Tibial nerve (tissue), 4 donors: ENCODE measurements at regions not wholly inside any gene's neighbourhood (a gene's known extent, or its start where the extent isn't known, plus 50 kb on each side); places are given as distances from the start of the nearest gene placed in this dataset.

ENCODE experiments used
- DNase-seq, 2 donors: peaks; one replicate each; pipeline ENCODE4 v3.0.0-alpha.2; 2019; ENCODE audit warnings: low spot score in 2 of 2
- H3K27ac ChIP-seq, 4 donors: fragments of 200-600 bp; sonication (generic) in 3 of 4; one replicate each; pipeline ENCODE4 v1.5.1; 2017 to 2019; ENCODE audit warnings: mild to moderate bottlenecking in 1 of 4
- H3K27me3 ChIP-seq, 2 donors: fragments of 200-600 bp; sonication (generic) in 1 of 2; one replicate each; pipeline versions ENCODE4 v1.5.1 to v1.6.0; 2017 to 2019
- H3K36me3 ChIP-seq, 3 donors: fragments of 200-600 bp; sonication (generic); one replicate each; pipeline ENCODE4 v1.5.1; 2018 to 2019
- H3K4me1 ChIP-seq, 4 donors: fragments of 200-600 bp; sonication (generic) in 3 of 4; one replicate each; pipeline ENCODE4 v1.5.1; 2017 to 2019
- H3K4me3 ChIP-seq, 4 donors: fragments of 200-600 bp; sonication (generic) in 3 of 4; one replicate each; pipeline ENCODE4 v1.5.1; 2017 to 2019; ENCODE audit warnings: mild to moderate bottlenecking in 1 of 4, moderate library complexity in 1 of 4
- H3K9me3 ChIP-seq, 4 donors: fragments of 200-600 bp; sonication (generic) in 3 of 4; one replicate each; pipeline ENCODE4 v1.5.1; 2017 to 2019
- CTCF ChIP-seq, 5 experiments: fragments of 200-600 bp in 3 of 5; fragments of 450-650 bp in 2 of 5; sonication (generic) in 3 of 5; IDR thresholded peaks; one replicate each; pipeline ENCODE4 v1.5.1; 2016 to 2019; ENCODE audit warnings: antibody characterized with exemption in 5 of 5, mild to moderate bottlenecking in 3 of 5, moderate library complexity in 2 of 5
- EP300 ChIP-seq, 2 donors: sonication (generic); formaldehyde crosslinking; IDR thresholded peaks; one replicate each; pipeline ENCODE4 v1.6.1; 2017; ENCODE audit warnings: antibody characterized with exemption in 2 of 2, mild to moderate bottlenecking in 1 of 2
- POLR2A ChIP-seq, 2 donors: fragments of 450-650 bp; IDR thresholded peaks; one replicate each; pipeline ENCODE4 v1.6.1; 2017; ENCODE audit warnings: antibody characterized with exemption in 2 of 2, mild to moderate bottlenecking in 2 of 2, moderate library complexity in 2 of 2
- WGBS, 2 donors: methylation state at CpG; one replicate each; pipeline ENCODE4 v1.1.5; 2018; 5-methylcytosine and 5-hydroxymethylcytosine counted together

DNA sequence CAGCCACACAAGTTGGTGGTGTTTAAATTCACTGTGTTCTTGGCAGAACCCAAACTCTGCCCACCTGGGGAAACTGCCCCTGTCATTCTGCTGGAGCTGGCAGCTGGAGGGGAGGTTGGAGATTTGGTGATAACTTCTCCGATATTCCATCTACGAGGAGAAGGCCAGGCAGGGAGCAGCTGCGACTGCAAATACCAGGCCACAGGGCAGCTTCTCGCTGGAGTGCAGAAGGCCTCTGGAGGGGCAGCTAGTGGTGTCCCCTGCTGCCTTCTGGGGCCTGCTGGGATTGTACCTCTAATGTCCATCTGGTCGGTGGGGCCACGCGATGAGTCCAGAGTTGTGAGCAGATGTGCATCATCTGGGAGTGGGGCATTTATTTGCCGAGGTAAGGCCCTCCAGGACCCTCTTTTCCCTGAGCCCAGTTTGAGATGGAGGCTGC, 98.9 kb downstream of the ACKR3 start:
- DNase-seq: no peak
- Histone ChIP-seq H3K4me1 (peaks cover 0 to 66% (median 21%) of the 10 kb centered on the region in 4 donors), H3K9me3 (peaks cover 0 to 7% (median 2%) of the 10 kb centered on the region in 4 donors), H3K27me3 (no peaks in the 10 kb centered on the region), H3K4me3 (no peak overlapping the region), H3K36me3 (no peaks in the 10 kb centered on the region), H3K27ac (peak overlapping the region in 3 of 4 donors; percentile 25 to 90 (median 89))
- TF ChIP-seq CTCF (IDR thresholded peaks at IDR 0.05): no peak
- no peak for TF ChIP-seq EP300 (IDR thresholded peaks at IDR 0.05)
- TF ChIP-seq POLR2A (IDR thresholded peaks at IDR 0.05): no peak
- WGBS, 2 donors: 83 to 86% methylated on average over 6 to 8 of the region's 8 CpGs

DNA sequence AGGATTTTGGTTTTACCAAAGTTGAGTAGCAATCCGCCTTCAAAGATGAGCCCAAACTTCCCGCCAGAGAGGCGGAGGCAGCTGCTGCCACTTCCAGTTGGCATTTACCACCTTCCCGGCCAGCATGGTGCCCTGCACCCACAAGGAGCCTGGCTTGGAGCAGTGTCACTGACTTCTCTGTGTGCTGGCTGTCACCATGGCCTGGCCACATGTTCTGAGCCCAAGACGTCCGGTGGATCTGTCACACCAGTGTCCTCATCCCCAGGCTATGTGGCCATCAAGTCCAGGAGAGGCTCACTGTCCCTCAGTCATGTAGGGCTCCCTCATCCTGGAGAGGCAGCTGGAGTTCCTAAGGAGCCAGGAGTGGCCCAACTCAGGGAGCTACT, 100.6 kb downstream of the ACKR3 start:
- Histone ChIP-seq H3K27me3 (no peaks in the 10 kb centered on the region), H3K4me3 (no peak overlapping the region), H3K9me3 (peaks cover 0 to 7% (median 2%) of the 10 kb centered on the region in 4 donors), H3K36me3 (no peaks in the 10 kb centered on the region), H3K27ac (peak overlapping the region; percentile 50 to 90 (median 83)), H3K4me1 (peaks cover 0 to 60% (median 15%) of the 10 kb centered on the region in 4 donors)
- TF ChIP-seq POLR2A (IDR thresholded peaks at IDR 0.05) (no peak), EP300 (IDR thresholded peaks at IDR 0.05) (peak in 1 of 2 donors; percentile 12), CTCF (IDR thresholded peaks at IDR 0.05) (no peak)
- 53 to 63% methylated on average over 4 to 6 of the region's 6 CpGs for WGBS, 2 donors
- DNase-seq: no peak

DNA sequence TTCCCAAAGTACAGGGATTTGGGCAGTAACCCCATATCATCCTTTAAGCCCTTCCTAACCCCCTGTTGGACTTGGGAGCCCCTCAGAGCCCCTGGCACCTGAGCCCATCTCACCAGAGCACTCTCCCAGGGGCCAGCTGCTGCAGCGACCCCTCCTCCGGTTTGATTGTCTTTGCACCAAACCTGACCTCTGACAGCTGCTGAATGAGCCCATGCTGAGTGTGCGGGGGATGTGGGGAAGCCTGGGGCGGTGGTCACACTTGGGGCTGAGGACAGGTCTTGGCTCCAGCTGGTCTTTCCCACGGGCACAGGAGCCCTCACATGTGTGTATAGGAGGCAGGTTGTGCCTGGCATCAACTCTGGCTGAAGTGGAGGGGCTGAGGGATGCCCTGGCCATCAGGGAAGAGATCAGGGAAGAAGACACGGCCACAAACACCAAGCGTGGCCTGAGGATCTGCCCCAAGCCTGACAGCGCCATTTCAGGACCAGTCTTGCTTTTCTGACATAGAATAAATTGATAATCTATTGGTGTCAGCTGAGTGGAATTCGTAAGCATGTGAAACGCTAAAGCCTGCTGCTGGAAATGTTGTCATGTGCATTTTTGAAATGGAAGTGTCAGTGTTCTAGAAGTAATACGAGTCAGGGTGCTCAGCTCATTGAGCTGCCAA, 102.4 kb downstream of the ACKR3 start:
- H3K27ac ChIP-seq: peak overlapping the region in 2 of 4 donors; percentile 22 to 90
- no peak for TF ChIP-seq EP300 (IDR thresholded peaks at IDR 0.05)
- TF ChIP-seq POLR2A (IDR thresholded peaks at IDR 0.05): no peak
- TF ChIP-seq CTCF (IDR thresholded peaks at IDR 0.05): no peak
- no peak overlapping the region for H3K4me3 ChIP-seq
- DNase-seq: no peak
- H3K4me1 ChIP-seq: peaks cover 0 to 78% (median 19%) of the 10 kb centered on the region in 4 donors
- 83 to 86% methylated on average over 9 to 11 of the region's 11 CpGs for WGBS, 2 donors
- H3K27me3 ChIP-seq: no peaks in the 10 kb centered on the region
- no peaks in the 10 kb centered on the region for H3K36me3 ChIP-seq
- no peaks in the 10 kb centered on the region for H3K9me3 ChIP-seq

- Histone ChIP-seq H3K4me1 (peaks cover 0 to 81% (median 19%) of the 10 kb centered on the region in 4 donors), H3K36me3 (no peaks in the 10 kb centered on the region), H3K27me3 (no peaks in the 10 kb centered on the region), H3K27ac (peak overlapping the region in 1 of 4 donors; percentile 22), H3K4me3 (no peak overlapping the region), H3K9me3 (no peaks in the 10 kb centered on the region)
- 90 to 93% methylated on average over 5 of the region's 5 CpGs for WGBS, 2 donors
- DNase-seq: no peak
- TF ChIP-seq POLR2A (IDR thresholded peaks at IDR 0.05): no peak
- TF ChIP-seq EP300 (IDR thresholded peaks at IDR 0.05): no peak
These were observed 103.0 kb downstream of the ACKR3 start for GRCh38 chr2:236672606-236673005.

GRCh38 chr2:236673126-236673822, 103.6 kb downstream of the ACKR3 start:
- H3K27me3 ChIP-seq: no peaks in the 10 kb centered on the region
- no peak for DNase-seq
- peaks cover 0 to 79% (median 19%) of the 10 kb centered on the region in 4 donors for H3K4me1 ChIP-seq
- H3K36me3 ChIP-seq: no peaks in the 10 kb centered on the region
- H3K9me3 ChIP-seq: no peaks in the 10 kb centered on the region
- TF ChIP-seq EP300 (IDR thresholded peaks at IDR 0.05) (no peak), CTCF (IDR thresholded peaks at IDR 0.05) (no peak), POLR2A (IDR thresholded peaks at IDR 0.05) (no peak)
- 81 to 90% methylated on average over 14 of the region's 14 CpGs for WGBS, 2 donors
- H3K4me3 ChIP-seq: no peak overlapping the region
- H3K27ac ChIP-seq: peak overlapping the region in 1 of 4 donors; percentile 77
